GM13976 (cell line): ENCODE measurements at regions not wholly inside any gene's neighbourhood (a gene's known extent, or its start where the extent isn't known, plus 50 kb on each side); places are given as distances from the start of the nearest gene placed in this dataset.

ENCODE experiments used
- DNase-seq: peaks from one replicate; pipeline ENCODE4 v3.0.0; 2012; ENCODE audit warnings: low spot score
- CTCF ChIP-seq: IDR thresholded peaks from 2 replicates; pipeline ENCODE4 v1.5.1; 2012; ENCODE audit warnings: borderline replicate concordance, mild to moderate bottlenecking; ENCODE audit not compliant: insufficient read depth; ENCODE audit errors: extremely low read depth, missing control alignments, control extremely low read depth
- in situ Hi-C: fragments of 300-500 bp; cut with MboI; formaldehyde crosslinking; loops from one replicate; pipeline ENCODE4 v1.12.0; 2022; ENCODE audit warnings: low sequenced_read_pairs, mixed read lengths, inconsistent platforms; ENCODE audit not compliant: unreplicated experiment

- in situ Hi-C loops, result no loop called here
- TF ChIP-seq CTCF, result no peak
These were observed 1290.9 kb downstream of the BRD1 start for GRCh38 chr22:48536541-48537342.

GRCh38 chr22:48535868-48536540, 1291.7 kb downstream of the BRD1 start:
- no peak for TF ChIP-seq CTCF
- in situ Hi-C loops, result no loop called here
- no peak for DNase-seq

More at GRCh38 chr22:48536541-48537342, 1290.9 kb downstream of the BRD1 start:
- no peak for DNase-seq

GRCh38 chr22:48534395-48534958, 1293.2 kb downstream of the BRD1 start:
- DNase-seq, result no peak
- in situ Hi-C loops, result no loop called here
- no peak for TF ChIP-seq CTCF

GRCh38 chr22:48532986-48533385, 1294.7 kb downstream of the BRD1 start:
- TF ChIP-seq CTCF, result no peak
- DNase-seq, result no peak
- in situ Hi-C loops, result no loop called here

GRCh38 chr22:48531761-48532435, 1295.8 kb downstream of the BRD1 start:
- in situ Hi-C loops, result no loop called here
- DNase-seq, result no peak
- TF ChIP-seq CTCF, result no peak

GRCh38 chr22:48531108-48531507, 1296.6 kb downstream of the BRD1 start:
- DNase-seq, result no peak

More at GRCh38 chr22:48531108-48531507, 1296.6 kb downstream of the BRD1 start:
- no peak for TF ChIP-seq CTCF
- in situ Hi-C loops, result no loop called here
